Osteocyte (in vitro differentiated cells): ENCODE measurements at regions not wholly inside any gene's neighbourhood (a gene's known extent, or its start where the extent isn't known, plus 50 kb on each side); places are given as distances from the start of the nearest gene placed in this dataset.

Source experiments
- DNase-seq: peaks from one replicate; pipeline ENCODE4 v3.0.0; 2021; ENCODE audit warnings: mixed read lengths; ENCODE audit not compliant: unreplicated experiment; ENCODE audit errors: extremely low spot score
- H3K27ac Mint-ChIP-seq: one replicate; pipeline ENCODE4 v1.8.0; 2021; ENCODE audit warnings: mild to moderate bottlenecking, mixed read lengths; ENCODE audit not compliant: unreplicated experiment
- H3K27me3 Mint-ChIP-seq: one replicate; pipeline ENCODE4 v1.8.0; 2021; ENCODE audit warnings: mixed read lengths; ENCODE audit not compliant: unreplicated experiment
- H3K36me3 Mint-ChIP-seq: one replicate; pipeline ENCODE4 v1.8.0; 2021; ENCODE audit warnings: mixed read lengths; ENCODE audit not compliant: unreplicated experiment
- H3K4me1 Mint-ChIP-seq: one replicate; pipeline ENCODE4 v1.8.0; 2021; ENCODE audit warnings: mixed read lengths; ENCODE audit not compliant: unreplicated experiment
- H3K4me3 Mint-ChIP-seq: one replicate; pipeline ENCODE4 v1.8.0; 2021; ENCODE audit warnings: mild to moderate bottlenecking, moderate library complexity, mixed read lengths; ENCODE audit not compliant: unreplicated experiment
- H3K9me3 Mint-ChIP-seq: one replicate; pipeline ENCODE4 v1.8.0; 2021; ENCODE audit warnings: mixed read lengths; ENCODE audit not compliant: unreplicated experiment
- CTCF ChIP-seq: fragments of 200-600 bp; sonication (generic); IDR thresholded peaks from 2 replicates; pipeline ENCODE4 v1.5.0; 2021; ENCODE audit warnings: antibody characterized with exemption, mild to moderate bottlenecking, moderate library complexity

DNA sequence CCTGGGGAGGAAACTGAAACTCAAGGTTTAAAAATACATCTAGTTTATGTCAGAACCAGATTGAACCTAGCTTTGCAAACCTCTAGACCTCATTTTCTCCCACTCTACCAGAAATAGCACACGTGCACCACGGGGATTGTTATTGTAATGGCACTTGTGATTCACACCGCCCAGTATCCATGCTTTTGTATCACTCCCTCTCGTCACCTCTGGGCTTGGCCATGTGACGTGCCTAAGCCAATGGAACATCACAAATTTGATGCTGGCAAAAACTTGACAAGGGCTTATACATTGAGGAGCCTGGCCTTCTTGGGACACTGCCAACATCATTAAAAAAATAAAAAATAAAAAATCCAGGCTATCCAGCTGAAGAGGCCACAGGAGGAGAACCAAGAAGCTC, 495.8 kb upstream of the POU3F3 start:
- no peak overlapping the region for H3K4me3 Mint-ChIP-seq
- peaks cover 5% of the 10 kb centered on the region for H3K27me3 Mint-ChIP-seq
- no peaks in the 10 kb centered on the region for H3K9me3 Mint-ChIP-seq
- no peaks in the 10 kb centered on the region for H3K4me1 Mint-ChIP-seq
- TF ChIP-seq CTCF = no peak
- no peaks in the 10 kb centered on the region for H3K36me3 Mint-ChIP-seq
- no peak overlapping the region for H3K27ac Mint-ChIP-seq
- DNase-seq = no peak

- no peak for DNase-seq
- H3K9me3 Mint-ChIP-seq = no peaks in the 10 kb centered on the region
- H3K27ac Mint-ChIP-seq = no peak overlapping the region
- no peaks in the 10 kb centered on the region for H3K36me3 Mint-ChIP-seq
- no peak for TF ChIP-seq CTCF
- H3K4me3 Mint-ChIP-seq = no peak overlapping the region
- H3K27me3 Mint-ChIP-seq = peaks cover 9% of the 10 kb centered on the region
- H3K4me1 Mint-ChIP-seq = no peaks in the 10 kb centered on the region
Measured at GRCh38 chr2:104361414-104361813, 492.5 kb upstream of the POU3F3 start.

GRCh38 chr2:104368089-104368488, 485.8 kb upstream of the POU3F3 start:
- H3K36me3 Mint-ChIP-seq = no peaks in the 10 kb centered on the region
- TF ChIP-seq CTCF = no peak
- H3K4me3 Mint-ChIP-seq = no peak overlapping the region
- peaks cover 9% of the 10 kb centered on the region for H3K4me1 Mint-ChIP-seq
- no peak overlapping the region for H3K27ac Mint-ChIP-seq
- no peak for DNase-seq
- H3K9me3 Mint-ChIP-seq = no peaks in the 10 kb centered on the region
- peaks cover 13% of the 10 kb centered on the region for H3K27me3 Mint-ChIP-seq

GRCh38 chr2:104371087-104371781, 482.7 kb upstream of the POU3F3 start:
- Mint-ChIP-seq H3K27me3 (peaks cover 10% of the 10 kb centered on the region), H3K27ac (no peak overlapping the region), H3K4me1 (peaks cover 9% of the 10 kb centered on the region), H3K36me3 (no peaks in the 10 kb centered on the region), H3K9me3 (no peaks in the 10 kb centered on the region), H3K4me3 (no peak overlapping the region)
- DNase-seq = no peak
- no peak for TF ChIP-seq CTCF

DNA sequence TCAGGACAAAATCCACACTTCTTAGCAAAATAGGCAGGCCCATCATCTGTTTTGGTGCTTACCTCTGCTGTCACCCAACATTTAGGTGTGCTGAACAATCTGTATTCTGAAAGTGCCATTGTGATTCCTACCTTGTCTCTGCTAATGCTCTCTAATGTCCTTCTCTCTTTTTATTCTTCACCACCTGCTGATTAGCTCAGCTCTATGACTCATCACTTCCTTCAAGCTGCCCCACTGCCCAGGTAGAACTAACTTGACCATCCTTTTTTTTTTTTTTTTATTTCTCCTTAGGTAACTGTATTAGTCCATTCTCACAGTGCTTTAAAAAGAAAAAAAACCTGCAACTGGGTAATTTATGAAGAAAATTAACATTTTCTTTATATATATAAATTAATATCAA, 478.7 kb upstream of the POU3F3 start:
- peaks cover 2% of the 10 kb centered on the region for H3K27me3 Mint-ChIP-seq
- no peaks in the 10 kb centered on the region for H3K36me3 Mint-ChIP-seq
- no peak for DNase-seq
- peaks cover 10% of the 10 kb centered on the region for H3K4me1 Mint-ChIP-seq
- H3K27ac Mint-ChIP-seq = no peak overlapping the region
- H3K4me3 Mint-ChIP-seq = no peak overlapping the region
- no peak for TF ChIP-seq CTCF
- H3K9me3 Mint-ChIP-seq = no peaks in the 10 kb centered on the region
